NCI-H2227 (cell line): ENCODE measurements at regions not wholly inside any gene's neighbourhood (a gene's known extent, or its start where the extent isn't known, plus 50 kb on each side); places are given as distances from the start of the nearest gene placed in this dataset.
"Not testable (repeated sequence)": the region's sequence is repeated elsewhere in the genome, so short reads cannot be mapped to it uniquely, and the experiment has no call there.

Source experiments
- DNase-seq: peaks from one replicate; lab custom pipeline; 2025; ENCODE audit not compliant: unreplicated experiment; lab: John Stamatoyannopoulos, UW

DNA sequence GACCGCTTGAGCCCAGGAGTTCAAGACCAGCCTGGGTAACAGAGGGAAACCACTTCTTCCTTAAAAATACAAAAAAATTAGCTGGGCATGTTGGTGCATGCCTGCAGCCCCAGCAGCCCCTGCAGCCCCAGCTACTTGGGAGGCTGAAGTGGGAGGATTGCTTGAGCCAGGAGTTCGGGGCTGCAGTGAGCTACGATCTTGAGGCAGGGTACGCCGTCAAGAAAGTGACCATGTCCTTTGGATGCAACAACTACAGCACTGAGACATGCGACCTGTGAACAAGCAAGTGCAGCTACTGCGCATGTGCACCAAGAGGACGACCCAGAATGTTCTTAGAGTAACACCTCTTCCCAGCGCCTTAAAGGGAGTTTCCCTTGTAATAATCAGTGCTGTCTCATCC lies 66.6 kb upstream of the ZNF479 start:
- DNase-seq: no peak

DNA sequence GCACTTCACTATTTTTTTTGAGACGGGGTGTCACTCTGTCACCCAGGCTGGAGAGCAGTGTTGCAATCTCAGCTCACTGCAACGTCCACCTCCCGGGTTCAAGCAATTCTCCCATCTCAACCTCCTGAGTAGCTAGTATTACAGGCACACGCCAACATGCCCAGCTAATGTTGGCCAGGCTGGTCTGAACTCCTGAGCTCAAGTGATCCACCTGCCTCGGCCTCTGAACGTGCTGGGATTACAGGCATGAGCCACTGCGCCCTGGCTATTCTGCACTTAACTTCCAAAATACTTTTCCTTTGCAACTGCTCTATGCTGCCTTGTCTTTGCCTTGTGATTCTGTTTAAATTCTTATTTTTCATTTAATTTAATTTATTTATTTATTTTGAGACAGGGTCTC lies 67.0 kb upstream of the ZNF479 start:
- no peak for DNase-seq

DNA sequence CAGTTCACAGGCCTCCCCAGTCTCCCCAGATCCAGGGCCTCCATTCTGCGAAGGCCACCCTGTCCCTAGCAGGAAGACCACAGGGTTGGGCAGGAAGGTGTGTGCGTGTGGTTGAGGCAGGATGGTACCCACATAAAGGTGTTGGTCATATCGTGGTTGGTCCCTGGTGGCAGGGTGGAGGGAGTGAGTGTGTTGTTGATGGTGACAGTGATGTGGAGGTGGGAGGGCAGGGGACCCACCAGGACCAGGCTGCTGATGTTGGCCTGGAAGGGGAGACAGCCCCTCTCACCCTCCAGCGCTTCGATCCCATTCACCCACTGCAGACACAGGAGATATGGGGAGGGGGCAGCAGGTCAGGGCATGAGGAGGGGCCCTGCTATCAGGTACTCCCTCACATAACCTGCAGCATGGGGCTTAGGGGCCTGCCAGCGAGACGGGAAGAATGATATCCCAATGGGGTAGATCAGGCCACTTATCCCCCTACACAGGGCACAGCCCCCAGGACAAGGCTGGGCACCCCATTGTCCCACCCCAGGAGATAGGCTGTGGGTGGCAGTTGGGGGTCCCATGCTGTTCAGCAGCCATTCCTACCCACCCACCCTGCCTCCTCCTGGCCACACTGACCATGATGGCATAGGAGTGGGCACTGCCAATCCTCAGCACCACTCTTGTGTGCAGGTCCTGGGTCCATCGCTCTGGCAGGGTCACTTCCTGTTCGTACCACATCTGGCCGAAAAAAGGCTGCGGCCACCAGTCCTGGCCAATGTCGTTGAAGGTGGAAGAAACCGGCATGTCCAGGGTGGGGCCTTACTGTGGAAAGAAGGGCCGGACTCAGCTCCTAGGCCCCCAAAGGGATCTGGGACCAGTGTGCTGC lies 69.0 kb upstream of the ZNF479 start:
- no peak for DNase-seq

DNA sequence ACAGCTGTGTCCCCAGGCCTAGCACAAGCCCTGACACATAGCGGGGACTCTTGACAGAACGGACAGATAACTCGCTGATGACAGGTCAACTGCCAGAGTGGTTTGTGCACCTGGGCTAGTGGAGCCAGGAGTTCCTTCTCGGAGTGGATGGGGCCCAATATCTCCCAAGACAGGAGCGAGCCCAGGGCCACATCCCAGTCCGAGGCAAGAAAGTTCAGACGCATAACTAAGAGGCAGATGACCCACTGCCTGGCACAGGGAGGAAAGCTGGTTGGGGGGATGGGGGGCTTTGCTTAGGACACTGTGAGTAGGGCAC lies 69.6 kb upstream of the ZNF479 start:
- no peak for DNase-seq

DNA sequence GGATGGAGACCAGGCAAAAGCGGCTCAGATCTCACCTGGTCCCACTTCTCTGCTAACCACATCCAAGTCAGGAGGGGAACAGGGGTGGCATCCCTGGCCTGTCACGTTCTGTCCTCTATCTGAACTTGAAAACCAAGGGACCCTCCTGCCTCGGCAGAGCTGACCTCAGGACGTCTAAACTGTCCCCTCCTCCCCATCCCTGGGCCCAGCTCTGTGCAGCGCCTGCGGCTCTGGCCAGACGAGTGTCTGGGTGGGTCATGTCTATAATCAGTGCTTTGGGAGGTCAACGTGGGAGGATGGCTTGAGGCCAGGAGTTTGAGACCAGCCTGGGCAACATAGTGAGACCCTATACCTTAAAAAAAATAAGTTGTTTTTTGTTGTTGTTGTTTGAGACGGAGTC lies 70.0 kb upstream of the ZNF479 start:
- no peak for DNase-seq

DNA sequence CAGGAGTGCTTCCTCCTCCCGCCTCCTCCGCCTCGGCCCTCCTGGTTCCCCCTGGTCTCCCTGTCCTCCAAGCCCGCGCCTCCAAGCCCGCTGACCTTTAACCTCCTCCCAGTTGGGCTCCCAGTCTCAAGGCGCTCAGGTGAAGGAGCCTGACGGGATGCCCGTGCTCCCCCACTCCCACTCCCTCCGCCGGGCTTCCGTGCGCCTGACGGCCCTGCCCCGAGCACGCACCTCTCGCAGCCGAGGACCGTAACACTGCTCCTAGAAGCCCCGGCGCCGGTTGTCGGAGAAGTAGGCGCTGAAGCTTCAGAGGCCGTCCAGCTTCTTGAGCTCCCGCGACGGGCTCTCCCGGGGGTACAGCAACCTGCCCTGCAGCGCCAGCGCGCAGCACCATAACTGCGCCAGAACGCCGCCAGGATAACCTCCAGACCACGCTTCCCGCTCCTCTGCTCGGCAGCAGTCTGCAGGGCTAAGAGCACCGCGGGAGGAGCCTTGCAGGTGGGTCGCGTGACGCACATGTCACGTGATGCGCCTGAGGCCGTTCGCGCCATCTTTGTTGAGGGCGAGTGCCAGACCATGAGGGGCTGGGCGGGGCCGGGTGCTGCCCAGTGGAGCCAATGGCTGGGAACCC lies 71.0 kb upstream of the ZNF479 start:
- DNase-seq: peak; percentile 86

DNA sequence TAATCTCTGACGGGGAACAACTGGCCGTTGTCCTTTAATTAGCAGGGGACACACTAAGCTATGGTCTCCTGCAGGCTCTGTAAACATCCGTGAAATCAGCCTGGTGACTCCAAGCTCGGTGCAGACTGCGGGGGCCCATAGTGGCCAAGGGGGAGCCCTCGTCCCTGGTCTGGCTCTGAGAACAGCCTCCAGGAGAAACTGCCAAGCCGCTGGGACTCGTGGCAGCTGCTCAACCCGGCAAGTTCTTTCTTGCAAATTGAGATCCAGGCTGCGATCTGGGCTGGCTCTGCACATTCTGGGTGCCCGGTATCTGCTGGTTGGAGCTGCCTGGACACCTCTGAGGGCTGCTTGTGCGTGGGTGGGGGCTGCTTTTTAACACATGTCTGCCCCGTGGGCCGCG lies 71.6 kb upstream of the ZNF479 start:
- not testable (repeated sequence) for DNase-seq

DNA sequence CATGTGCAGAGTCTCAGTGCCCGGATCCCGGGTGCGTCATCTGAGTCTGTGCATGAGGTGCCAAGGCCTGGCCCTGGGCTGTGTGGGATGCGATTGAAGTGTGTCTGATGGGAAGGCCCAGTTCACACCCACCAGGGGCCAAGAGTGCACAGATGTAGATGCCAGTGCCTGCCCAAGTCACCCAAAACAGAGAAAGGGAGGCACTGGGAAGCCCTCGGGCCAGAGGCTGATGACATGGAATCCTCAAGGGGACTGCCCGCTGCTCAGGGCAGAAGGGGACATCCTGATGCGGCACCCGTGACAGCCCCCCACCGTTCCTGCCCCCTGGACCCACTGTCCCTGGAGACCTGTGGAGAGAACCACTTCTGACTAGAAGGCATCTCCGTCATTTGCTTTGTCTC lies 72.2 kb upstream of the ZNF479 start:
- no peak for DNase-seq

DNA sequence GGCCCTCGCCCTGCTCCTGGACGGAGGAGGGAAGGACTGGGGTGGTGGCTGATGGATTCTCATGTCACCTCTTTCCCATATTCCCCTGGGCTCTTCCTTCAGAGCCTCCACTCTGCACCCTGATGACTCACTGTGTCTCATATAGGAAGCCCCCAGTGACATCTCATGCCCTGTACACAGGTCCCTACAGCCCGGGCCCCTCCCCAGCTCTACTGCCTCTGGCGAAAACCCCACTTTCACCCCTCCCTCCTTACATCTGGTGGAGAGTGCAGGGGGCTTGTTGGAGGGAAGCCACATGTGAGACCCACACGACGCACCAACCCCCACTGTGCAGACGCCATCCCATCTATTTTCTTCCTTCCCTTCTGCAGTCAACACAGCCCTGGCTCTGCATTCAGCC lies 72.8 kb upstream of the ZNF479 start:
- no peak for DNase-seq

DNA sequence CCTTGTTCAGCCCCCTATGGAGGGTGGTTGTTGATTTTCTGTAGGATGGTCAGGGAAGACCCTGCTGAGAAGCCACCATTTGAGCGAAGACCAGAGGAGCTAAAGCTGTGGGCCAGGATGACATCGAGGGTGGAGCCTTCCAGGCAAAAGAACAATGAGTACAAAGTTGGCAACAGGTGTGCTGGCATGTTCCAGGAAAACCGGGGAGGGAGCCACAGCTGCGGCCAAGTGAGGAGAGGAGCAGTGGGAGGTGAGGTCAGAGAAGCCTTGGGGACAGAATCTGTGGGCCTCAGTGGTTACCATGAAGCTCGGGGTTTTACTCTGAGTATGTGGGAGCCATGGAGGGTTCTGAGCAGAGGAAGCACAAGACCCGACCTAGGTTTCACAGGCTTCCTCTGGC lies 75.6 kb upstream of the ZNF479 start:
- DNase-seq: no peak

DNA sequence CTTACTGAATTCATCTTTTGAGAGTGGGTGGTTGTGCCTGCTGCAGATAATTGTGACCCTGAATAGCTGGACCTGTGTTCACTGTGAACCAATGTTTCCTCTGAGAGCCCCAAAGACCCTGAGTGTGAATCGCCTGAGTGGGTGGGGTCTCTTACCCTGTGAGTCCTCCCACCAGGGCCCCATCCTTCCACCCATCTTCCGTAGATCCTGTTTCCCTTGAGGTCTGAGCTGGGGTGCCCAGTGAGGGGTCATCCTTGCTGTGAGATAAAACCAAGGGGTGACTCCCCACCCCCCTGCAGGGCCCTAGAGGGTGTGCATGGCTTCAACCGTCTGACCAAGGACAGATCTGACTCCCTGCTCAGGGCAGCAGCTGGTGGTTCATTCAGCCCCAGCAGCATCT lies 78.0 kb upstream of the ZNF479 start:
- DNase-seq: no peak

DNA sequence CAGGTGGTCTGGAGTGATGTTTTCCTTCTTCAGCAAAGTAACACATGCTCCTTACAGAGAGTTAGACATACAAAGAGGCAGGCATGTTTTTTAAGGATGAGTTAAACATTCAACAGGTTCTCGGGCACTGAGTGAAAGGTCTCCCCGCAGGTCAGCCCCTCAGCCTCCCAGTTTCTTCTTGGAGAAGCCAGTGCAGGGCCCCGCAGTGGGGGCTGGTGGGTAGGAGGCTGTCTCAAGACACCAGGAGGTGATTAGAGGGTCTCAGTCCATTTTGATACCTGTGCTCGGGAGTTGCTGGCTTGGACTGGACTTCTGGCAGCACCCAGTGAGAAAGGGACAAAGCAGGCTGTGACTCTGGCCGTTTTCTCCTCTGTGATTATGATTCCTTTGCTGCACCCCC lies 78.6 kb upstream of the ZNF479 start:
- DNase-seq: no peak

DNA sequence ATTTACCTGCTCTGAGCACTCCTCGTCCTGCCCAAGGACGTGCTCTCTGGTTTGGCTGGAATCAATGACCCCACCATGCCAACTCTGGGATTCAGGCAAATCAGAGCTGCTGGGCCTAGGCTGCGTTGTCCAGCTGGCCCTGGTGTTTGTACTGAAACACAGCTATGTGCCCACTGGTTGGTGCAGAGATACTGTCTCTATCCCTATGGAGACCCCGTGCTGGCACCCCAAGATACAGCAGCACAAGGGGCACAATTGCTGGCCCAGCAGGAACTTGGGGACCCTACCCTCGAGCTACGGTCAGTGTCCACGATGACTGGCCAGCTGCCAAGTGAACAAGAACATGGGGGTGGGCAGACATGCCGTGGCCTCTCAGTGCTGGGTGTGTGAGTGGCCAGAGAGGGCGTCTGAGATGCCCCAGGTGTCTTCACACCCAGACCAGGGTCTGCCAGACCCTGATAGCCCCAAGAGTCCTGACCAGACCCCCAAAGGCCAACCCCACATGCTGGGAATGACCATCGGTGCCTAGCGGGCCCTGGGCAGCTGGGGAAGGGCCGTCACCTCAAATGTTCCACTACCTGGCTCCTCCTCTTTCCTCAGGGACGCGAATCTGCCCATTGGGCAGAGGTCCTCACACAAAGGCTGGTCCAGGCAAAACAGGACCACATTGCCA lies 79.3 kb upstream of the ZNF479 start:
- no peak for DNase-seq

DNA sequence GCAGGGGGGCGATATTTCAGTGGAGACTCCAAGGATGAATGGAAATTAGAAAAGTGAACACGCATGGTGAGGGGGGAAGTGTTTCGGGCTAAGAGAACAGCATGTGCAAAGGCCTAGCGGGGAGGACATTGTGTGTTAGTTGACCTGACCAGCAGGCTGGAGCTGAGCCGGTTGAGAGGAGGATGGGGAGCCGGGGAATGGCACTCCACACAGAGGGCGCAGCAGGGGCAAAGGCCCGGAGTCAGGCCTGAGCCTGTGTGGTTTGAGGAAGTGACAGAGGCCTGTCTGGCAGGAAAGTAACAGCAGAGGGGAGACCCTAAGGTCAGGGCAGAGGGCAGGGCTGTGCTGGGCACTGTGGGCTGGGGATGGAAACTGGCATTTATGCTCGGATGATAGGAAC lies 83.2 kb upstream of the ZNF479 start:
- no peak for DNase-seq

DNA sequence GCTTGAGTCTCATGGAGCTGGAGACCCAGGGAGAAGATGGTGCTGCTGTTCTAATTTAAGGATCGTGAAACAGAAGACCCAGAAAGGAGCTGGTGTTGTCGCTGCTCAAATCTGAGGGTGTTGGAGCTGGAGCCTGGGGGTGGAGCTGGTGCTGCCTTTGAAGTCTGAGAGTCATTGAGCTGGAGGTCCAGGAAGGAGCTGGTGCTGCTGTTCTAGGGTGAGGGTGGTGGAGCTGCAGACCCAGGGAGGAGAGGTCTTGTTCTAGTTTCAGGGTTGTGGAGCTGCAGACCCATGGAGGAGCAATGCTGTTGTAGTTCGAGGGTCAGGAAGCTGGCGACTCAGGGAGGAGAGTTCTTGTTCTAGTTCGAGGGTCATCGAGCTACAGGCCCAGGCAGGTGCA lies 84.1 kb upstream of the ZNF479 start:
- DNase-seq: no peak

DNA sequence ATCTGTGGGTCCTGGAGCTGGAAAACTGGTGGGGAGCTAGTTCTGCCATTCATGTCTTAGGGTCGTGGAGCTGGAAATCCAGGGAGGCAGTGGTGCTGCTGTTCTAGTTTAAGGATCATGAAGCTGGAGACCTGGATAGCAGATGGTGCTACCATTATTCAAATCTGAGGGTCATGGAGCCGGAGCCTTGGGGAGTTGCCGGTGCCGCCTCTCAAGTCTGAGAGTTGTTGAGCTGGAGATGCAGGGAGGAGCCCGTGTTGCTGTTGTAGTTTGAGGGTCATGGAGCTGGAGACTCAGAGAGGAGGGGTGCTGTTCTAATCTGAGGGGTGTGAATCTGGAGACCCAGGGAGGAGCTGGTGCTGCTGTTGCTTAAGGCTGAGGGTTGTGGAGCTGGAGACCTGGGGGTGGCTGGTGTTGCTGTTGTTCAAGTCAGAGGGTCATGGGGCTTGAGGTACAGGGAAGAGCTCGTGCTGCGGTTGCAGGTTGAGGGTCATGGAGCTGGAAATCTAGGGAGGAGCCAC lies 86.0 kb upstream of the ZNF479 start:
- no peak for DNase-seq

DNA sequence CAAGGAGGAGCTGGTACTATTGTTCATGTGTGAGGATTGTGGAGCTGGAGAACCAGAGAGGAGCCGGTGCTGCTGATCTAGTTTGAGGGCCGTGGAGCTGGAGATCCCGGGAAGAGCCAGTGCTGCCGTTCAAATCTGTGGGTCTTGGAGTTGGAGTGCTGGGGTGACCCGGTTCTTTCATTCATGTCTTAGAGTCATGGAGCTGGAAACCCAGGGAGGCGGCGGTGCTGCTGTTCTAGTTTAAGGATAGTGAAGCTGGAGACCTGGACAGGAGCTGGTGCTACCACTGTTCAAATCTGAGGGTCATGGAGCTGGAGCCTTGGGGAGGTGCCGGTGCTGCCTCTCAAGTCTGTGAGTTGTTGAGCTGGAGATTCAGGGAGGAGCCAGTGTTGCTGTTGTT lies 88.5 kb upstream of the ZNF479 start:
- no peak for DNase-seq

DNA sequence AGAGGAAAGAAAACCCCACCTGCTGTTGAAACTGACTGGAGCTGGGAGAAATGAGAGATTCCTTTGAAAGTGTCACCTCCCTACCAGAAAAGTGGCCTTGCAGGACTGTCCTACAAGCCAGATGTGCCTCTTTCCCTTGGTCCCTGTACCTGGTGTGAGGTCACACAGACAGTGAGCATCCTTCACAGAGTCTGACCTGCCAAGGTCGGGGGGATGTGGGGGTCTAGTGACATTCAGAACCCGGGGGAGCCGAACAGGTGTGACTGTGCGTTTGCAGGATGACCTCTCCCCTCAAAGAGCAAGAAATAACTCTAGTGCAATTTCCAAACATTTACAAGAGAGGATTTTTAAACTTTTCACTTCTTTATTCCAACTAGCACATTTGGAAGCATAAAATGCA lies 93.4 kb upstream of the ZNF479 start:
- DNase-seq: no peak

DNA sequence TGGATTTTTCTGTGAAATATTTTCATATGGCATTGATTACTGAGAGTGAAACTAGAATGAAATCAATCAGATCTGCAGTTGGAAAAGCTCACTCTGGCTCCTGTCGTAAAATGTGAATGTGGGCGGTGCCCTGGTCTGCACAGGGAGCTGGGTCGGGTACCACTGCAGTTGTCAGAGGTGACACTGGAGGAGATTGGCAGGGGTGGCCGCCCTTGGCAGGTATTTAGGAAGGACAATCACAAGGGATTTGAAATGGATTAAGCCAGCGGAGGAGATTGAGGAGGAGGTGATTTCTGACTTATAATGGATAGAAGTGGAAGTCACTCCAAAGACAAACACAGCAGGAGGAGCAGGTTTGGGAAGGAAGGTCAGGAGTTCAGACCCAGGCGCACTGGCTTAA lies 109.0 kb upstream of the ZNF479 start:
- not testable (repeated sequence) for DNase-seq

DNA sequence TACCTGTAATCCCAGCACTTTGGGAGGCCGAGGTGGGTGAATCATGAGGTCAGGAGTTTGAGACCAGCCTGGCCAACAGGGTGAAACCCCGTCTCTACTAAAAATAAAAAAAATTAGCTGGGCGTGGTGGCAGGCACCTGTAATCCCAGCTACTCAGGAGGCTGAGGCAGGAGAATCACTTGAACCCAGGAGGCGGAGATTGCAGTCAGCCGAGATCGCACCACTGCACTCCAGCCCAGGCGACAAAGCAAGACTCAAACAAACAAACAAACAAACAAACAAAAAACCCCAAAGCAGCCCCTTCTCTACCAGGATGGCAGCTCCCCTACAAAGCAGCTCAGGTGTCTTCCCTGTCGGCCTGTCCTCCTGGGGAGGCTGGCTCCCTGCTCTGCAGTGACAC lies 111.3 kb upstream of the ZNF479 start:
- DNase-seq: not testable (repeated sequence)

DNA sequence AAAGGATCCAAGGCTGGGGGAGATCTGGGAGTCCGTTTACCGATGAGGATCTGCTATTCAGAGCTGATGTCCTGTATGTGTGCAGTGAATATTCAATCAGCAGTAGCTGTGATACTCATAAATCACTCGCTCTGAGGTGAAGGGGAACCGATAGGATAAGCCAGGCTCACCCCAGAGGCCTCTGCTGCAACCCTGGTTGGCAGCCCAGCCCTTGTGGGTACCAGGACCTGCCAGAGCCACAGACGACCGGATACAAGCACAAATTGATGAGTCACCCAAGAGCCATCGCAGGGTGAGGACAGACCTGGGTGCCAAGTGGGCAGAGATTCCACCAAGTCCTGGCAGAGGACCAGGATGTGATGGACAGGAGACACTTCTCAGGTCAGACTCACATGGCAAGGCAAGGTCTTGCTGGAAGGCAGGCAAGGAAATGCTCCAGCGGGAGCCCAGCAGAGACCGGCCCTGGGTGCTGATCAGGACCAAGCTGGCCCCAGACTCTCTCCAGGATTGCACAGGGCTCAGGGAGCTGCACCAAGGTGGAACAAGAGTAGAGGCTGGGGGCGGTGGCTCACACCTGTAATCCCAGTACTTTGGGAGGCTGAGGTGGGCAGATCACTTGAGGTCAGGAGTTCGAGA lies 112.2 kb upstream of the ZNF479 start:
- DNase-seq: not testable (repeated sequence)

DNA sequence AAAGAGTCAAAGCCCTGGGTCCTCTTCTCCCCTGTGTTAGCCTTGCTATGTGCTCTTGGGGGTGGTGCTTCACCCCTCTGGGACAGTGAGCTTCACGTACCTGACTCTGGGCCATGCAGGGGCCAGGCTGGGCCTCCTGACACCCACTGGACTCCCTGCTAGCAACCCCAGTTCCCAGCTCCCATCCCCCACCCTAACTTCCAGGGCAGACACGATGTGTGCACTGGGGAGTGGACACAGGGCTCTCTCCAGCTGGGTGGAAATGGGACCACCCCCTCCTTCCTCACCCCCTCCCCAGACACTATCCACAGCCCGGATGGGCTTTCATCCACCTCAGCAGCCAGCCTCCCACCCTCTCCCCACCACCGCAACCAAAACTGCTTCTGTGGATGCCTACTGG lies 113.0 kb upstream of the ZNF479 start:
- no peak for DNase-seq
